Suppressor macrophage treated with lipopolysaccharide for 1 hour (primary cell): ENCODE measurements at regions not wholly inside any gene's neighbourhood (a gene's known extent, or its start where the extent isn't known, plus 50 kb on each side); places are given as distances from the start of the nearest gene placed in this dataset.

Experiments used
- DNase-seq, 3 donors: peaks; one replicate each; pipeline ENCODE4 v3.0.0-alpha.2; 2020 to 2022

DNA sequence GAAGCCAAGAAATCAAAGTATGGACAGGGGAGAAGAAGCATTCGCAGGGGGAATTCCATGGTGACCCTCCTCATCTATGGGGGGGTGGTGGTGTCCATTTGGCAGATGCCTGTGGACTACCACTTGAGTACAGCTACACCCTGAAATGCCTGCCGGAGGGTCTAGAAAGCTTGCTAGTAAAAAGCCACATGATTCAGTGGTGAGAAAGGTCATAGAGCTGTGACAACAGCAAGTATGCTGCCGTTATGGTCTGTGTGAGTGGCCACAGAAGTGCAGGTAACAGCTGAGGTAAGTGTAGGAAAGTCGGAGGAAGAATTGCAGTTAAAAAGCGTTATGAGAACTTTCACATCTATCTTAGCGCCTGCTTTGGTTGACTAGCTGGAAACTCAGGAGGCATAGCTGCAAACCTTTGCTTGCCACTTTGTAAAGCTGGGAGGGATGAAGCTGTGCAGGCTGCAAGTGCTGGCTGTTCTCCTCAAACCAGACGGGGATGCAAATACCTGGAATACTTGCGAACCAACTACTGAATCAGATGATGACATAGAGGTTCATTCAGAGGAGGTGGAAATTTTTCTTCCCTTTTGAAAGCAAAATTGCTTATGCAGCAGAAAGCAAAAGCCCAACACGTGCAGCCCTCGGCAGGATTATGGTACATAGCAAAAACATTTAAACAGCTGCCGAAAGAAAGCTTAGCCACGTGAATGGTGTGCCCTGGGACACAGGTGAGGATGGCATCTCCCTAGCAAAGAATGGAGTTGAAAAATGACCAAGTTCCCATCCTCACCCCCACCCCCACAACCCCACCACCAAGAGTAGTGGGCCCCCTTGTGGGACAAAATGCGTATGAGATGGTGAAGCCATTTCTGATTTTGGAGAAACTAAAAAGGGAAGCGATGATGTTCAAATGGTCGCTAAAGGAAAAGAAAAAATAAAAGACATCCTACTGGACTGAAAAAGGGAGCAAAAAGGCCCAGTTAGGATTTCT lies 287.0 kb downstream of the RERGL start:
- no peak for DNase-seq

DNA sequence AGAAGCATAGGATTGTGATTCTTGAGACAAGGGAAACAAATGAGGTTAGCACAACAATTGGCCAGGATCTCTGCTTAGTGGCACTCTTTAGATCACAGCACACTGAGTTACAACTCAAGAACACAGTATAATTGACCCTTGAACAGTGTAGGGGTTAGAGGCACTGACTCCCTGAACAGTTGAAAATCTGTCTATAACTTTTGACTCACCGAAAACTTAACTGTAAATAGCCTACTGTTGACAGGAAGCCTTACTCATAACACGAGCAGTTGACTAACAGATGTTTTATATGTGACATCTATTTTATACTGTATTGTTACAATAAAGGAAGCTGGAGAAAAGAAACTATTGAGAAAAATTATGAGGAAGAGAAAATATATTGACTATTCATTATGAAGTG lies 296.1 kb downstream of the RERGL start:
- no peak for DNase-seq

DNA sequence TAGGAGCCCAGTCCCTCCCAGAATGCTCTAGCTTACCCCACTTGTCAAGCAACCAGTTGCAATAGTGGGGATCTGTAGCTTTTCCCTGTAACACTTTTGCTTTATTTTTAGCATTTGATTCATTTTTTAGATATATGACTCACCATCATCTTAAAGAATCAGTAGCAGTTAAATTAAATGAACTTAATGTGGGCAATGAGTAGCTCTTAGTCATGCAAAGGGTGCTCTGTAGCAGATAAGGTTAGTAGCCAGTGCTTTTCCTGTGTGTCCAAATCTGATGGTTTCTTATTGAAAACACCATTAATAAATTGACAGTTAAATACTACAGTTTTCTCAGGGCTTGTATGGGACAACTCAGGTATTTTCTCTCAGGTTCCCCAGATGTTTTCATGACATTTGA lies 311.8 kb downstream of the RERGL start:
- DNase-seq, result no peak

DNA sequence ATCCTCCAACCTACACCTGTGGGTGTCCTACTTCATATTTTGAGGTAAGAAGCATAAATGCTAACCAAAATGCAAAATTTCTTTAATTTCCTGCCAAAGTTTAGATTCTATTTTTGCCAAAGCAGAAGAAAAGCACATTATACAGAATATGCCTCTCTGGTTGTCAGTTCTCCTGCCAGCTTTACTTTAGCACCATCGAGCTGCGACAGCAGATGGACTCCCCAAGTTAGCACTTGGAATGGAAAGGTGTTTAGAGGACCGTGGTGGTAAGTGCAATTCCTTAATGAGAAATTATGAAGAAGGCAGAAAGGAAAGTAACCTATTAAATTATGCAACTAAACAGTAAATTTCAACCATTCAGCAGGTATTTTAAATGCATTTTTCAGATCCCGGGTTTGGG lies 326.6 kb downstream of the RERGL start:
- no peak for DNase-seq

DNA sequence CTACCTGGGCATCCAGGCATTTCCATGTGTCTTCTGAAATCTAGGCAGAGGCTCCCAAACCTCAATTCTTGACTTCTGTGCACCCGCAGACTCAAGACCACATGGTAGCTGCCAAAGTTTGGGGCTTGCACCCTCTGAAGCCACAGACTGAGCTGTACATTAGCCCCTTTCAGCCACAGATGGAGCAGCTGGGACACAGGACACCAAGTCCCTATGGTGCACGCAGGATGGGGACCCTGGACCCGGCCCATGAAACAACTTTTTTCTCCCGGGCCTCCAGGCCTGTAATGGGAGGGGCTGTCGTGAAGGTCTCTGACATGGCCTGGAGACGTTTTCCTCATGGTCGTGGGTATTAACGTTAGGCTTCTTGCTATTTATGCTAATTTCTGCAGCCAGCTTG lies 330.0 kb downstream of the RERGL start:
- DNase-seq, result no peak
